Glutamatergic neuron (in vitro differentiated cells): ENCODE measurements at regions not wholly inside any gene's neighbourhood (a gene's known extent, or its start where the extent isn't known, plus 50 kb on each side); places are given as distances from the start of the nearest gene placed in this dataset.
A peak's percentile ranks its signal among the peaks of the same experiment; 100 is the strongest.

Experiments used
- DNase-seq: peaks from one replicate; pipeline ENCODE4 v3.0.0; 2022
- H3K27ac Mint-ChIP-seq: one replicate; pipeline ENCODE4 v1.8.0; 2020; ENCODE audit warnings: mild to moderate bottlenecking, mixed read lengths, inconsistent platforms; ENCODE audit not compliant: unreplicated experiment
- H3K27me3 Mint-ChIP-seq: one replicate; pipeline ENCODE4 v1.8.0; 2020; ENCODE audit warnings: mild to moderate bottlenecking, moderate library complexity, mixed read lengths, inconsistent platforms; ENCODE audit not compliant: unreplicated experiment
- H3K36me3 Mint-ChIP-seq: one replicate; pipeline ENCODE4 v1.8.0; 2020; ENCODE audit warnings: mild to moderate bottlenecking, mixed read lengths, inconsistent platforms; ENCODE audit not compliant: unreplicated experiment
- H3K4me1 Mint-ChIP-seq: one replicate; pipeline ENCODE4 v1.8.0; 2020; ENCODE audit warnings: mild to moderate bottlenecking, low read depth, mixed read lengths, inconsistent platforms; ENCODE audit not compliant: unreplicated experiment
- H3K4me3 Mint-ChIP-seq: one replicate; pipeline ENCODE4 v1.8.0; 2020; ENCODE audit warnings: mild to moderate bottlenecking, mixed read lengths, inconsistent platforms; ENCODE audit not compliant: unreplicated experiment
- H3K9me3 Mint-ChIP-seq: one replicate; pipeline ENCODE4 v1.8.0; 2020; ENCODE audit warnings: mild to moderate bottlenecking, moderate library complexity, mixed read lengths, inconsistent platforms; ENCODE audit not compliant: unreplicated experiment
- TF ChIP-seq, protein P1 (sequence below): fragments of 200-600 bp; sonication (generic); IDR thresholded peaks from one replicate; pipeline ENCODE4 v1.5.0; 2021; ENCODE audit not compliant: partially characterized antibody, unreplicated experiment

DNA sequence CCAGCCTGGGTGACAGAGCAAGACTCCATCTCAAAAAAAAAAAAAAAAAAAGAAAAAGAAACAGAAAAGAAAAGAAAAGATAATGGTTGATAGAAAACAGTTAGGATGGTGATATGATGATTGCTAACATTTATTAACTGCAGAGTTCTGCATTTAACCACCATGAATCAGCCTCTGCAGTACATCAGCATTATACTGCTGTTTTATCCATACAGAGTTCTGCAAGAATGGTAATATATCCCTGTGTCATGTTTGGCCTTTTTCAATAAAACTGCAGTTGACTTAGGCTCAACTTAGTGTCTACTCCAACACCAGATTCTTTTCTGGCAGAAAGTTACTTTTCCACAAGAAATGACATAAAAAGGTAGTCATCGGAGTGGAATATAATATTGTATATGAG lies 62.6 kb downstream of the DUSP6 start:
- TF ChIP-seq, protein P1, sequence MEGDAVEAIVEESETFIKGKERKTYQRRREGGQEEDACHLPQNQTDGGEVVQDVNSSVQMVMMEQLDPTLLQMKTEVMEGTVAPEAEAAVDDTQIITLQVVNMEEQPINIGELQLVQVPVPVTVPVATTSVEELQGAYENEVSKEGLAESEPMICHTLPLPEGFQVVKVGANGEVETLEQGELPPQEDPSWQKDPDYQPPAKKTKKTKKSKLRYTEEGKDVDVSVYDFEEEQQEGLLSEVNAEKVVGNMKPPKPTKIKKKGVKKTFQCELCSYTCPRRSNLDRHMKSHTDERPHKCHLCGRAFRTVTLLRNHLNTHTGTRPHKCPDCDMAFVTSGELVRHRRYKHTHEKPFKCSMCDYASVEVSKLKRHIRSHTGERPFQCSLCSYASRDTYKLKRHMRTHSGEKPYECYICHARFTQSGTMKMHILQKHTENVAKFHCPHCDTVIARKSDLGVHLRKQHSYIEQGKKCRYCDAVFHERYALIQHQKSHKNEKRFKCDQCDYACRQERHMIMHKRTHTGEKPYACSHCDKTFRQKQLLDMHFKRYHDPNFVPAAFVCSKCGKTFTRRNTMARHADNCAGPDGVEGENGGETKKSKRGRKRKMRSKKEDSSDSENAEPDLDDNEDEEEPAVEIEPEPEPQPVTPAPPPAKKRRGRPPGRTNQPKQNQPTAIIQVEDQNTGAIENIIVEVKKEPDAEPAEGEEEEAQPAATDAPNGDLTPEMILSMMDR, result no peak
- Mint-ChIP-seq H3K4me3 (no peak overlapping the region), H3K36me3 (no peaks in the 10 kb centered on the region), H3K4me1 (peaks cover 12% of the 10 kb centered on the region), H3K27ac (no peak overlapping the region), H3K9me3 (no peaks in the 10 kb centered on the region), H3K27me3 (no peaks in the 10 kb centered on the region)
- no peak for DNase-seq

DNA sequence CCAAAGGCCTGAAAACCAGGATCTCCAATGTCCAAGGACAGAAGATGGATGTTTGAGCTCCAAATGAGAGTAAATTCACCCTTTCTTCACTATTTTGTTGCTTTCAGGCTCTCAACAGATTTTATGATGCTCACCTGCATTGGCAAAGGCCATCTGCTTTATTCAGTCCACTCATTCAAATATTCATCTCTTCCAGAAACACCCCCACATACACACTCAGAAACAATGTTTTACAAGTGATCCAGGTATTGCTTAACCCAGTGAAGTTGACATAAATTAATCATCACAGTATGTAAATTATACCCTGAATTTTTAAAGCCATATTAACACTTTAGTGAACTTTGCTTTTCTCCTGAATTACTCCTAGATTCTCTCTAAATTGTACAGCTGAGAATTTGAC lies 63.3 kb downstream of the DUSP6 start:
- Mint-ChIP-seq H3K27ac (no peak overlapping the region), H3K36me3 (no peaks in the 10 kb centered on the region), H3K9me3 (no peaks in the 10 kb centered on the region), H3K4me3 (no peak overlapping the region), H3K4me1 (peaks cover 12% of the 10 kb centered on the region), H3K27me3 (no peaks in the 10 kb centered on the region)
- no peak for DNase-seq
- TF ChIP-seq, protein P1, result no peak

DNA sequence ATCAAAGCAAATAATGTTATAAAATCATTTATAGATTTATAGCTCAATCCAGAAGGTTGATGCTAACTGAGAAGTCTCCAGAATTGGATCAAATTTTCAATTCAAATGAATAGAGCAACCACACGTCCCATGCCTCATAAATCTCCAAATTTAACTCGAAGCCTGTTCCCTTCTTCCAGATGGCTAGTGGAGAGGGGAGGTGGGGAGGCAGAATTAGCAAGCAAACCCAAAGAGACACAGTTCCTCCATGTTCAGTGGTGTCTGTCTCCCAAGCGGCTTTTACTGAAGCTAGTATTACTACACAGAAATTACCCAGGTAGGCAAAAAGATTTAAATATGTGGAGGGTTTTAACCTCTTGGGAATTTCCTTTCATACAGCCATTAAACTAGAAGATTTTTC lies 65.8 kb downstream of the DUSP6 start:
- TF ChIP-seq, protein P1, result no peak
- H3K36me3 Mint-ChIP-seq, result no peaks in the 10 kb centered on the region
- DNase-seq, result no peak
- H3K4me3 Mint-ChIP-seq, result no peak overlapping the region
- no peak overlapping the region for H3K27ac Mint-ChIP-seq
- peaks cover 21% of the 10 kb centered on the region for H3K4me1 Mint-ChIP-seq
- no peaks in the 10 kb centered on the region for H3K9me3 Mint-ChIP-seq
- no peaks in the 10 kb centered on the region for H3K27me3 Mint-ChIP-seq

DNA sequence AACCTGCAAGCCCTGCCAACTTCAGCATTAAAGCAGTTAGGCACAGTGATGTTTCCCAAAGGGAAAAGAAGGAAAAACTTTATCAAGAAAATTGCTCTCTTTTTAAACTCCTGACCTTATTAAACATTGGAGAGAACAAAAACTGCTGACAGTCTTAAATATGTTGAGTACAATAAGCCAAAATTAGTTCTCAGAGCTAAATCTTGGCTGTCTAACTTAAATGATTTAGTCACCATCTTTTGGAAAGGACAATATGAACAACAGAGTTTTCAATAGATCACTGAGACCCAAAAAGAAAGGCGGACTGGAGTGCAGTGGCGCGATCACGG lies 70.8 kb downstream of the DUSP6 start:
- DNase-seq, result no peak
- H3K27me3 Mint-ChIP-seq, result no peaks in the 10 kb centered on the region
- H3K9me3 Mint-ChIP-seq, result peaks cover 2% of the 10 kb centered on the region
- H3K4me3 Mint-ChIP-seq, result no peak overlapping the region
- H3K36me3 Mint-ChIP-seq, result no peaks in the 10 kb centered on the region
- H3K4me1 Mint-ChIP-seq, result peaks cover 20% of the 10 kb centered on the region
- TF ChIP-seq, protein P1, result no peak
- H3K27ac Mint-ChIP-seq, result peak overlapping the region; percentile 17

DNA sequence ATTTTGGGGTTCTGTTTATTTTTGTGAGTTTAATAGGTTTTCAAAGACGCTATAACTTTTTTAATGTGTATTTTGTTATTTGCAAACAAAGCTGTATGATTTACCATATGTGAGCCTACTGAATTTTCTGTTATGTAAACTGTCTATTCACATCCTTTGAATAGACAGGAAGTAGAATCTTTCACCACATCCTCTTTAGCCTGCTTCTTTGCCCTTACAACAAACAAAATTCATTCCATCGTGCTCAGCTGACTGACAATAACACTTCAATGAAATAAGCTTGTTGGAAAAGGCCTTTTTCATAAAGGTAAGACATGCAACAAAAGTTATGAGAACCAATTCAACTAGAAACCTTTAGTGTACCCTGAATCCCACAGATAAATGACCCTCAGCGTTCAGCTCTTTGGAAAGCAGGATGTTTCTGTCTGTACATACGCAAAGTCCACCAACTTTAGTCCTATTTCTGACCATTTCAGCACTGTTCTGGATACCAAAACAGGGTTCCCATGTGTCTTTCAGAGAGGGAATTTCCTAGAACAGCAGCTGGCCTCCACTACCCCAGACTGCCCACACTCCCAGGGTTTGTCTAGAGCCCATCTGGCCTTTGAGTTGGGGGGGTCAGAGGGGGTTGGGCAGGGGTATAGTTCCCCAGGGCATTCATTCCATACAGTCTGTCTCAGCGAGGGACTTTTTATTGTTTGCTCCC lies 71.3 kb downstream of the DUSP6 start:
- Mint-ChIP-seq H3K27me3 (no peaks in the 10 kb centered on the region), H3K4me1 (peaks cover 18% of the 10 kb centered on the region), H3K9me3 (peaks cover 2% of the 10 kb centered on the region), H3K4me3 (no peak overlapping the region), H3K27ac (peak overlapping the region; percentile 17), H3K36me3 (no peaks in the 10 kb centered on the region)
- DNase-seq, result peak; percentile 37
- TF ChIP-seq, protein P1, result no peak
